Activated CD4-positive, alpha-beta T cell treated with anti-CD3 and anti-CD28 coated beads, Interleukin-2, amount 10 ng/mL, durations not matched to agents 7 days and 5 days (primary cell): ENCODE measurements at regions not wholly inside any gene's neighbourhood (a gene's known extent, or its start where the extent isn't known, plus 50 kb on each side); places are given as distances from the start of the nearest gene placed in this dataset.
"Not testable (repeated sequence)": the region's sequence is repeated elsewhere in the genome, so short reads cannot be mapped to it uniquely, and the experiment has no call there.

ENCODE experiments used
- CTCF ChIA-PET: fragments of 350-600 bp; sonication (Branson Sonifier 250); formaldehyde crosslinking; loops from one replicate; lab custom pipeline; 2021; ENCODE audit warnings: antibody characterized with exemption; lab: Charles Lee
- POLR2A ChIA-PET: fragments of 350-600 bp; sonication (Branson Sonifier 250); formaldehyde crosslinking; loops from one replicate; lab custom pipeline; 2021; ENCODE audit warnings: antibody characterized with exemption; lab: Charles Lee
- DNase-seq: peaks from one replicate; pipeline ENCODE4 v3.0.0-alpha.2; 2020
- H3K27ac Mint-ChIP-seq: one replicate; pipeline ENCODE4 v1.8.0; 2021; ENCODE audit warnings: mild to moderate bottlenecking, moderate library complexity, mixed read lengths
- H3K27me3 Mint-ChIP-seq: one replicate; pipeline ENCODE4 v1.8.0; 2021; ENCODE audit warnings: mixed read lengths
- H3K36me3 Mint-ChIP-seq: one replicate; pipeline ENCODE4 v1.8.0; 2021; ENCODE audit warnings: low read depth, mixed read lengths
- H3K4me1 Mint-ChIP-seq: one replicate; pipeline ENCODE4 v1.8.0; 2021; ENCODE audit warnings: mixed read lengths
- H3K4me3 Mint-ChIP-seq: one replicate; pipeline ENCODE4 v1.8.0; 2021; ENCODE audit warnings: mild to moderate bottlenecking, moderate library complexity, mixed read lengths
- H3K9me3 Mint-ChIP-seq: one replicate; pipeline ENCODE4 v1.8.0; 2021; ENCODE audit warnings: mixed read lengths

DNA sequence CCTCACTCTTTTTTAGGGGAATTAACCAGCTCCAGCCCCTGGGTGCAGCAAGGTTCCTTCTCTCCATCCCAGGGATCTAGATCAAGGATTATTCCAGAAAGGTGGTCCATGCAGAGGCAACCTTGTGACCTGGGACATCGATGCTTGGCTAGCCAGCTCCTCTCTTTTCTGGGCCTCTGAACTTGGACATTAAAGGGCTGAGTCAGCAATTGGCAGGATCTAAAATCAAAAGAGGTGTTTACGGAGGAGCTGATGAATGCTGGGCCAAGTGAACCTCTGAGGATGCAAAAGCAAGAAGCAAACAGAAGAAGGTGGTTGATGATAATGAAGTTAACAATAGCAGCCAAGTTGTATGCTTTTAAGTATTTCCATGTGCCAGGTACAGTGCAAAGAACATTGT lies 207.0 kb downstream of the MAF start:
- Mint-ChIP-seq H3K27me3 (peaks cover 3% of the 10 kb centered on the region), H3K9me3 (no peaks in the 10 kb centered on the region), H3K4me1 (no peaks in the 10 kb centered on the region), H3K4me3 (no peak overlapping the region), H3K27ac (no peak overlapping the region), H3K36me3 (no peaks in the 10 kb centered on the region)
- DNase-seq: no peak
- ChIA-PET CTCF (interaction anchor here (0.5 kb wide), 1 partner anchor 1621 kb away, joined by 3 read pairs; no protein-coding TSS in a partner anchor), POLR2A (no interaction called here)

- peaks cover 3% of the 10 kb centered on the region for H3K27me3 Mint-ChIP-seq
- no peaks in the 10 kb centered on the region for H3K36me3 Mint-ChIP-seq
- DNase-seq: no peak
These were observed 207.4 kb downstream of the MAF start for GRCh38 chr16:79393127-79393526.

GRCh38 chr16:79392081-79392480 lies 208.5 kb downstream of the MAF start:
- Mint-ChIP-seq H3K4me1 (no peaks in the 10 kb centered on the region), H3K27me3 (peaks cover 3% of the 10 kb centered on the region), H3K27ac (no peak overlapping the region), H3K36me3 (no peaks in the 10 kb centered on the region), H3K4me3 (no peak overlapping the region), H3K9me3 (no peaks in the 10 kb centered on the region)
- DNase-seq: no peak
- POLR2A ChIA-PET: no interaction called here
- CTCF ChIA-PET: no interaction called here

More at GRCh38 chr16:79393127-79393526, 207.4 kb downstream of the MAF start:
- no peak overlapping the region for H3K27ac Mint-ChIP-seq
- CTCF ChIA-PET: no interaction called here
- no peaks in the 10 kb centered on the region for H3K9me3 Mint-ChIP-seq
- no peaks in the 10 kb centered on the region for H3K4me1 Mint-ChIP-seq
- POLR2A ChIA-PET: no interaction called here
- no peak overlapping the region for H3K4me3 Mint-ChIP-seq

DNA sequence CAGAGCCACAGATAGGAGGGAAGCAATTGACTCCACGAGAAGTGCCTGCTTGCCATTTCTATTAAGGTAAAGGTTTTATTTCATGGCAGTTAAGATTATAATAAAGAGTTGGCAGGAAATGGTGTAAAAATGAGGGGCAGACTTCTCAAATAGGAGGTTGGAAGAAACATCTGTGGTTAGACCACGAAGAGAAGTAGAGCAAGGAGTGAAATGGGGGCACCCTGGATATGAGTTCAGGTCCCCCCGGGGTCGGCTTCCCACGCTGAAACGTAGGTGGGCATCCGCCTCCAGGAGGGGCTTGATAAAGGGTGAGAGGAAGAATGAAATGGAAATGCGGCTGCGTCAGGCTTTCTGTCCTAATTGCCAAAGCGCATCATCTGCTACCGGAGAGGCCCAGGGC lies 209.1 kb downstream of the MAF start:
- no peak overlapping the region for H3K27ac Mint-ChIP-seq
- H3K36me3 Mint-ChIP-seq: no peaks in the 10 kb centered on the region
- no peak for DNase-seq
- ChIA-PET CTCF (interaction anchor here (0.9 kb wide), 1 partner anchor 10 kb away, joined by 3 read pairs; no protein-coding TSS in a partner anchor), POLR2A (no interaction called here)
- H3K27me3 Mint-ChIP-seq: peaks cover 3% of the 10 kb centered on the region
- H3K4me3 Mint-ChIP-seq: no peak overlapping the region
- no peaks in the 10 kb centered on the region for H3K9me3 Mint-ChIP-seq
- H3K4me1 Mint-ChIP-seq: no peaks in the 10 kb centered on the region

- CTCF ChIA-PET: interaction anchor here (0.9 kb wide), 1 partner anchor 11 kb away, joined by 3 read pairs; no protein-coding TSS in a partner anchor
- no peak for DNase-seq
- POLR2A ChIA-PET: no interaction called here
- H3K4me1 Mint-ChIP-seq: no peaks in the 10 kb centered on the region
- no peak overlapping the region for H3K27ac Mint-ChIP-seq
- H3K4me3 Mint-ChIP-seq: no peak overlapping the region
- H3K27me3 Mint-ChIP-seq: peaks cover 3% of the 10 kb centered on the region
- H3K9me3 Mint-ChIP-seq: no peaks in the 10 kb centered on the region
- H3K36me3 Mint-ChIP-seq: no peaks in the 10 kb centered on the region
These were observed 210.0 kb downstream of the MAF start for GRCh38 chr16:79390481-79391051.

- Mint-ChIP-seq H3K36me3 (no peaks in the 10 kb centered on the region), H3K4me3 (no peak overlapping the region), H3K9me3 (no peaks in the 10 kb centered on the region), H3K27ac (no peak overlapping the region), H3K27me3 (peaks cover 3% of the 10 kb centered on the region), H3K4me1 (no peaks in the 10 kb centered on the region)
- no peak for DNase-seq
- ChIA-PET POLR2A (no interaction called here), CTCF (no interaction called here)
These were observed 212.1 kb downstream of the MAF start for GRCh38 chr16:79388396-79388795.

- H3K4me1 Mint-ChIP-seq: peaks cover 10% of the 10 kb centered on the region
- no peaks in the 10 kb centered on the region for H3K27me3 Mint-ChIP-seq
- CTCF ChIA-PET: no interaction called here
- peaks cover 3% of the 10 kb centered on the region for H3K9me3 Mint-ChIP-seq
- no peak overlapping the region for H3K27ac Mint-ChIP-seq
- DNase-seq: no peak
- H3K4me3 Mint-ChIP-seq: no peak overlapping the region
- no peaks in the 10 kb centered on the region for H3K36me3 Mint-ChIP-seq
- POLR2A ChIA-PET: no interaction called here
These were observed 214.2 kb downstream of the MAF start for GRCh38 chr16:79386299-79386698.

DNA sequence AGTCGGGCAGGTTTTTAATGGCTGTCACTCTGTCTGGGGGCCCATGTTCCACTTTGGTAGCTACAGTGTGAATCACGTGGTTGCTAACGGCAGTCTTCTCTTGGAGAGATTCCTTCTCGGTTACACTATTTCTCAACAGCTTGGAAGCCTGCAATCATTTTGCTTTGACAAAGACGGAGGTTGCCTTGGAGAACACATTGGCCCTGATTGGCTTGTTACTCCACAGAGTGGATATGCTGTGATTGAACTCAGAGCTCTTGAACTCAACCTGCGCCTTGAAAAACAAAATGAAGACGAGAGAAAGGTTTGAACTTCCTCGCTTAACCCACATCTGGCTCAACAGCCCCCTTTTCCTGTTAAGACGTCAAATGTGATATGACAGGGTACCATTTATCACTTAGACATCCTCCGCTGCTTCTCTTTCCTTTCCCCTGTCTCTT lies 218.9 kb downstream of the MAF start:
- Mint-ChIP-seq H3K27ac (no peak overlapping the region), H3K4me1 (peaks cover 20% of the 10 kb centered on the region), H3K36me3 (no peaks in the 10 kb centered on the region), H3K27me3 (no peaks in the 10 kb centered on the region), H3K9me3 (peaks cover 3% of the 10 kb centered on the region), H3K4me3 (no peak overlapping the region)
- POLR2A ChIA-PET: no interaction called here
- no peak for DNase-seq
- CTCF ChIA-PET: interaction anchor here (0.5 to 0.6 kb wide), 2 partner anchors 51 to 337 kb away, joined by 3 read pairs; no protein-coding TSS in a partner anchor

- no peak overlapping the region for H3K27ac Mint-ChIP-seq
- no peak overlapping the region for H3K4me3 Mint-ChIP-seq
These were observed 219.4 kb downstream of the MAF start for GRCh38 chr16:79380995-79381602.

DNA sequence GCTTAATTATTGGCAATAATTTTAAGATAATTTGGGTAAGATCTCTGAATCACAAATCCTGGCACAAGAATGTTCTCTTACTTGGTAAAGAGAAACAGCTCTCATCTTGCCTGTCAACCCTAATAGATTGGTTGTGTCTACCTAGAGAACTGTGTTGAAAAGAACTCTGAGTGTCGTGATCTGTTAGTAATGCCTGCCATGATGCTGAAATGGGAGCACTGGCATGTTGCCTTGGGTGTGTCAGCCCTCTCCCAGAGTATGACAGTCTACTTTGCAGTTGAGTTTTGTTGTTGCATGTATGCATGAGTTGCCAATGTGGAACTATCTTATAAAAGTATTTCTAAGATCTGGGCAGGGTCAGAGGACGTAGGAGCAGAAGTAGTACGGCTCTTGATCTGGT lies 221.4 kb downstream of the MAF start:
- Mint-ChIP-seq H3K4me1 (peaks cover 20% of the 10 kb centered on the region), H3K9me3 (peaks cover 11% of the 10 kb centered on the region), H3K27me3 (peaks cover 3% of the 10 kb centered on the region), H3K4me3 (no peak overlapping the region), H3K27ac (no peak overlapping the region), H3K36me3 (no peaks in the 10 kb centered on the region)
- no peak for DNase-seq
- ChIA-PET POLR2A (no interaction called here), CTCF (no interaction called here)

More at GRCh38 chr16:79380995-79381602, 219.4 kb downstream of the MAF start:
- H3K9me3 Mint-ChIP-seq: peaks cover 3% of the 10 kb centered on the region
- no peaks in the 10 kb centered on the region for H3K27me3 Mint-ChIP-seq
- DNase-seq: no peak
- ChIA-PET CTCF (no interaction called here), POLR2A (no interaction called here)
- H3K4me1 Mint-ChIP-seq: peaks cover 20% of the 10 kb centered on the region
- no peaks in the 10 kb centered on the region for H3K36me3 Mint-ChIP-seq

- CTCF ChIA-PET, H3K27me3 Mint-ChIP-seq, DNase-seq, H3K27ac Mint-ChIP-seq, POLR2A ChIA-PET, H3K36me3 Mint-ChIP-seq, H3K4me3 Mint-ChIP-seq: not testable (repeated sequence)
- H3K4me1 Mint-ChIP-seq: peaks cover 20% of the 10 kb centered on the region
- peaks cover 17% of the 10 kb centered on the region for H3K9me3 Mint-ChIP-seq
These were observed 223.5 kb downstream of the MAF start for GRCh38 chr16:79377082-79377481.

DNA sequence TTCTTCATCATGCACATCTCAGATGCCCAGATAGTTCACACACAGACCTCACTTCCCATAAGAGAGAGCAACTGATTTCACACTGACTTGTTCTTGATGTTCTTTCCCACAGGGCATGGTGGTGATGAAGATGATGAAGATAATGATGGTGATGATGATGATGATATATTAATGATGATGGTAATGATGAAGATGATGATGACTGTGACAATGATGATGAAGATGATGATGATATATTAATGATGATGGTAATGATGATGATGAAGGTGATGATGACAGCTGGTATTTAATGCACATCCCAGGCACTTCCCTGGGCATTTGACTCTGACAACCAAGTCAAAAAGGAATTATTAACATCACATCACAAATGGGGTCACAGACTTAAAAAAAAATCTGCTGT lies 225.2 kb downstream of the MAF start:
- Mint-ChIP-seq H3K9me3 (peaks cover 23% of the 10 kb centered on the region), H3K27me3 (peaks cover 3% of the 10 kb centered on the region), H3K4me1 (peaks cover 13% of the 10 kb centered on the region), H3K4me3 (no peak overlapping the region), H3K36me3 (peaks cover 7% of the 10 kb centered on the region), H3K27ac (no peak overlapping the region)
- POLR2A ChIA-PET: no interaction called here
- no peak for DNase-seq
- CTCF ChIA-PET: no interaction called here

DNA sequence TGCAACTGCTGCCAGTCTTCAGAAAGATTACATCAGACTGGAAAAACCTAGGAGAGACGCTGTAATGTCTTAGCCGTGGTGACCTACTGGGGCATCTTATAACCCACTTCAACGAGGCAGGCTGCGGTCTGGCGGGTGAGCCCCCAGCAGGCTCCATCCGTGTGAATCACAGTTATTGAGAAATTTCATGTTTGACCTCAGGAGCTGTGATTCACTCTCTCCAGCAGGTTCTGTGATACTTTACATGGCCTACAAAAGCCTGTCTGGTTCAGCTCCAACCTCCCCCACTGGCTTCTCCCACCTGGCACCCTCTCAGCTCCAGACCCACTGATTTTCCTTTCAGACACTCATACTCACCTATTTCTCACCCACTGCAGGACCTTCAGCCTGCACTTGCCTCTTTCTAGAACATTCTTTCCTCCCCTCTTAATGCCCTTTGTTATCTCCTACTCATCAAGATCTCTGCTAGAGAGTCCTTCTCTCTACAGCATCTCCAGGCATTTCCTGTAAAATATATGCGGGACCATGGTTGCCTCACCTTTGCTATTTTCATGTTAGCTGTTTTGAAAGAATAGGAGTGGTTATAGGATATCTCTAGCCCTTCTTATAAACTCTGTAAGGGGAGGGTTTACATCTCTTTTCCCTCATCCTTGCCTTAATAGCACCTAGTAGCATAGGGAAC lies 227.9 kb downstream of the MAF start:
- H3K27me3 Mint-ChIP-seq: peaks cover 3% of the 10 kb centered on the region
- peaks cover 7% of the 10 kb centered on the region for H3K36me3 Mint-ChIP-seq
- no peak overlapping the region for H3K4me3 Mint-ChIP-seq
- peaks cover 16% of the 10 kb centered on the region for H3K4me1 Mint-ChIP-seq
- DNase-seq: no peak
- H3K9me3 Mint-ChIP-seq: peaks cover 33% of the 10 kb centered on the region
- no peak overlapping the region for H3K27ac Mint-ChIP-seq
- ChIA-PET POLR2A (no interaction called here), CTCF (interaction anchor here (1.2 kb wide), 1 partner anchor 117 kb away, joined by 3 read pairs; no protein-coding TSS in a partner anchor)
